Esophagus mucosa (tissue), 1 donor: ENCODE measurements at regions not wholly inside any gene's neighbourhood (a gene's known extent, or its start where the extent isn't known, plus 50 kb on each side); places are given as distances from the start of the nearest gene placed in this dataset.

Experiments used
- ATAC-seq: fragments of 200-7000 bp; cut with Tn5 transposase; one replicate; pipeline ENCODE4 v1.9.1; 2020
- donor health status: DM: yes; HTN: yes; CAD: no.

DNA sequence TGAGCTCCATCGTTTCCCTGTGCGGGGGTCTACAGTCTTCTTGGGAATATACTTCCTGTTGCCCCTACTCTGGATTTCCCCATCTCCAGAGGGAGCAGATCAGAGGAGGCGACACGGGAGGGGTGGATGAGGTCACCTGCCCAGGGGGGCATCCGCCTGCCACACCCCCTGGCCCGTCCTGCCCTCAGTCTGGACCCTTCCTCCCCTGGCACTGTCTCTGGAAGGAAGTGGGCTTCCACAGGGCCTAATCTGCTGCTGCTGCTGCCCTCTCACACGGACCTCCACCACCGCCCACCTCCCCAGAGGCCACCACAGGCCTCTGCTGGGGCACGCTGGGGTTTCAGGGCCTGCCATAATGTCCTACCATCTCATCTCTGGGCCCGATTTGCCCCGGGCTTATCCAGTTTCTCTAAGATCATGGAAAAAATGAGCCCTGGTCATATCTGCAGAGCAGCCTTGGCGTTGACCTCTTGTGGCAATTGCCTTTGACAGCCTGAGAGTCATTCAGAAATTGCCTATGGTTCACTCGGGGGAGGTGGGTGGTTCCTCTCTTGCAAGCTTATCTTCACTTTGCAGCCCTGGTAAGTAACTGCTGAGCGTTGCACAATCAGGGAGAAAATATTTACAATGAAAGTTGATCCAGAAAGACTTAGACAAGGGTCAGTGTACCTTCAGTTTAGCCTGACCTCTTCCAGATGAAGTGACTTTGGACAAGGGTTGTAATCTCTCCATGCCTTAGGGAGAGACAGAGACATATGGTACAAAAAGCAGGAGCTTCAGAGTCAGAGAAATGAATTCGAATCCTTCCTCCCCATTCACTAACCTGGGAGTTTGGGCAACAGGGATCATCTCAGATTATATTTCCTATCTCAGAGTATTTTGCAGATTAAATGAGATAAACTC lies 252.4 kb downstream of the TOMM20 start:
- ATAC-seq = peak; percentile 22

DNA sequence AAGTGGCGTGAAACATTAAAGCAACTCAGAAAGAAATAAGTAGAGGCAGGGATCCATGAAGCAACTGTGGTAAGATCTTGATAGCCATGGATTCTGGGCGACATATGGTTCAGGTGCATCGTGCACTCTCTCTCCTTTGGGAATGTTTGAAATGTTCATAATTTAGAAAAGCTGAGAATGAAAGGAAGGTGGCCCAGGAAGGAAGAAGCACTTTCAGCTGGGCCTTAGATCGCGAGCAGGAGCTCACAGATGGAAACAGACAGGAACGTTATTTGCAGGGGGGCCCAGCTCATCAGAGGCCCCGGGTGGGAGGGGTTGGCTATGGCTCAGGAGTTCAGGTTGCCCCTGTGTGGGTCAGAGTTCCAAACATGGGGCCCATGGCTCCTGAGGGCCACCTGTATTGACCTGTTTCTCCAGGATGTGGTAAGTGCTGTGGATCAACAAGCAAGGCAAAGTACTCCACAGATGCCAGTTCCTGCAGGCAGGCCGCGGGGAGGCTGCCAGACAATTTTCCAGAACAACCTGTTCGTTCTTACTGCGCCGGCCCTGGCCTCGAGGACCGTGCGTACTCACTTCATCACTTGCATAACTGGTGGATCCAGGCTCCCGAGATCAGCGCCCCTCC lies 253.2 kb downstream of the TOMM20 start:
- ATAC-seq = peak; percentile 84

DNA sequence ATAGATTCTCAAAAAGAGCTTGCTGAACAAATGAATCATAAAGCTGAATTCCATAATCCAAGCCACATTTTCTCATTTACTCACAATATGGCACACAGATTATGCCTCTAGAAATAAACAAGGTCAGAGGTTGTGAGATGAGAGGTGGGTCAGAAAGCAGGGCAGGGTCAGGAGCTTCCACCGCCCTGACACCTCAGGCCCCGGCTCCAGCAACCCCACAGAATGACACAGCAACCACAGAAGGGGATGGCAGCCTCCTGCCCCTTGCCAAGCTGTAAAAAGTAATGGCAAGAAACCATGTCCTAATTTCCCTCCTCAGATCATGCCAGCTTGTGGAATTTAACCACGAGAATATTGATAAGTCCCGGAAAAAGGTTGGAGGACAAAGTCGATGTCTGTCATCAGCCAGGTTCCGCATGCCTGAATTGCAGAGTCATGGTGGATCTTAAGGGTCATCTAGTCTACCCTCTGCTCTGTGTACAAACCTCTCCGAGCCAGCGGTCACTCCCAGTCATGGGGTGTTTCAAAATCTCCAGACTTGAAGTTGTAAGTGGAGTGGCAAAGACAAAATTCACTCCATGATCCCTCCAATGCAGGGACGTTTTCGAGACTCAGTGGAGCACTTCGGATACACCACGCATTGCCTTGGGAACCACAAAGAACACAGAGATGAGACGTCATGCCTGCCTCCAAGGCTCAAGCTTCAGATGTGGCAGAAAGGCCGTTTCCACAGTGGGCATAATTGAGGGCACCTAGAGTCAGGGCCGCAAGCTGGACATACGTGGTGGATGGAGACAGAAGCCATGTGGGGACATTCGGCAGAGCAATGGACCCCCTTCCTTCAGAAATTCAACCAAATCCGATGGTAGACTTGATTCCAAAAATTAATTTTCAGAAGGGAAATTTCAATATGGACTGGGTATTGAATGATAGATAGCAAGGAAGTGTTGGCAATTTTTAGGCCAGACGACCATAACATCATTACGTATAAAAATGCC lies 254.0 kb downstream of the TOMM20 start:
- no peak for ATAC-seq

DNA sequence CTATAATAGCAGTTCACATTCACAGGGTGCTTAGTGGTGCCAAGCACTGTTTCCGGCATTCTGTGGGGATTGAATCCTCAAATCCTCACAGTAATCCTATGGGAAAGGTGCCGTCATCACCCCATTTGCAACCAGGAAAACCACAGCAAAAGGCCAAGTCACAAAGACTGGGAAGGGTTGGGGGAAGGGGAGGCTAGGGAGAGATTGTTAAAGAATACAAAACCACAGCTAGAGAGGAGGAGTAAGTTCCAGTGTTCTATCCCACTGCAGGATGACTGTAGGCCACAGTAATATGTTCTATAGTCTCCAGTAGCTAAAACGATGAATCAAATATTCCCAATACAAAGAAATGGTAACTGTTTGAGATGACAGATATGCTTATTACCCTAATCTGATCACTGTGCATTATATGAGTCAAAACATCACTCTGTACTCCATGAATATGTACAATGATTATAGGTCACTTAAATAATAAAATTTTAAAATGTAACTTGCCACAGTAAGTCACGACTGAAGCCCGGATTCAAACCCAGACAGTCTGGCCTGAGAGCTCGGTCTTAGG lies 256.8 kb downstream of the TOMM20 start:
- no peak for ATAC-seq

DNA sequence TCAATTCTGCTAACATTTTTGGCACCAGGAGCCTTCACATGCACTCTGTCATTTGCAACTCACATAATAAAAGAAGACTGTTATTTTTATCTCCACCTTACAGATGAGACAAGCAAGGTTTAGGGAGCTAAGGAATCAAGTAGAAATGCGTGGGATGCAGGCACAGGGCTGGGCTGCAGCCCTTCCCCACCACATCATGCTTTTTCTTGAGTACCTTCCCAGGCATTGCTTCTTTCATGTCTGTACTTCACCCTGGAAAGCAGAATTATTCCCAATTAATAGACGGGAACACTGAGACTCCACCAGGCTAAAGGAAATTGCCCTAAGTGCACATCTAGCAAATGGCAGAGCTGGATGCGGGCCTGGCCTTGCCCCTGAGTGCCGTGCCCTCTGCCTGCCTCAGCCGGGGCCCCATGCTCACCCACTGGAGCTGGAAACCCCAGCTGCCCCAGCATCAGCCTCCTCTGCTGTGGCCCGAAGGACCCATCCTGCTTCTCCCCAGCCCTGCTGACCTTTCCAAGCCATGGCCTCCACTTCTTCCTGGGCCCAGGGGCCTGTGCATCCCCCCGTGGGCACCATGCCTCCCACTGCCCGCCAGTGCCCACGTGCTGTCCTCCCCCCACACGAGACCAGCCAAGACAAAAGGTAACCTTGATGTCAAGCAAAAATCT lies 257.5 kb downstream of the TOMM20 start:
- ATAC-seq = no peak

DNA sequence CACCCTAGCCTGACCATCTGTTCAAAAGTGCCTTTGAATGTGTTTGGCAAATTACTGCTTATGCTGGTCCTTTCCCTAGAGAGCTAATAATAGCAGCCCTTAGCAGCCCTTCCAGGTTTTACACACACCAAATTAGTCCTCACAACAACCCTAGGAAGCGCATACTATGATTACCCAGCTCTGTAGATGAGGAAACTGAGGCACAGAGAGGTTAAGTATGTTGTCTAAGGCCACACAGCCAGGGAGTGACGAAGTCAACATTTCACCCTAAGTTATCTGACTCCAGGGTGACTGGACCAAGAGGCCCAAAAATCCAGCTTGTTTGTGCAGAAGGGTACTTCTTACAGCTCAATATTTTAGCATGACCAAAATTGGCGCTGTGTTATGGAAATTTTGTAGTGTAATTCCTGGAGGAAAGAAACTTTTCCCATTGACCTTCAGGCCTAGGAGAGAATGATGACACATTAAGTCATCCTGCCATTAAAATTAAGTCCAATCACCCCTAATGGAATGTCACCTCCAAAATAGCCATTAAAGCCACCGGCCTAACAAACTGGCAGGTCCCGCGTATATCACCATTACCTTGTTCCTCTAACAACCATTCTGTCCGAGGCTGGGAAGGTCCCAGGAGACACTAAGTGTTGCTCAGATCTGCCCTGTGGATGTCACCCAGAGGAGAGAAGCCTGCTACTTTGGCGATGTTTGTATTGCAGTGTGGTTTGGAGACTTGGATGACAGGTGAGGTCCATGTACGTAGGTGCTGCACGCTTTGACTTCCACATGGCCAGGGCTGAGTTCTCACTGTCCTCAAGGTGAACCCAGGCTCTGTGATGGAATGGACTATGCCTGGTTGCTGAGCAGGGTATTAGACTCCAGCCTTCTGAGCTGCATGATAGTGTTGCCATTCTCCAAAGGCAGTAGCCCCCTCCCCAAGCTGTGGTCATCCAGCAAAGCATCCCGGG lies 258.3 kb downstream of the TOMM20 start:
- no peak for ATAC-seq

DNA sequence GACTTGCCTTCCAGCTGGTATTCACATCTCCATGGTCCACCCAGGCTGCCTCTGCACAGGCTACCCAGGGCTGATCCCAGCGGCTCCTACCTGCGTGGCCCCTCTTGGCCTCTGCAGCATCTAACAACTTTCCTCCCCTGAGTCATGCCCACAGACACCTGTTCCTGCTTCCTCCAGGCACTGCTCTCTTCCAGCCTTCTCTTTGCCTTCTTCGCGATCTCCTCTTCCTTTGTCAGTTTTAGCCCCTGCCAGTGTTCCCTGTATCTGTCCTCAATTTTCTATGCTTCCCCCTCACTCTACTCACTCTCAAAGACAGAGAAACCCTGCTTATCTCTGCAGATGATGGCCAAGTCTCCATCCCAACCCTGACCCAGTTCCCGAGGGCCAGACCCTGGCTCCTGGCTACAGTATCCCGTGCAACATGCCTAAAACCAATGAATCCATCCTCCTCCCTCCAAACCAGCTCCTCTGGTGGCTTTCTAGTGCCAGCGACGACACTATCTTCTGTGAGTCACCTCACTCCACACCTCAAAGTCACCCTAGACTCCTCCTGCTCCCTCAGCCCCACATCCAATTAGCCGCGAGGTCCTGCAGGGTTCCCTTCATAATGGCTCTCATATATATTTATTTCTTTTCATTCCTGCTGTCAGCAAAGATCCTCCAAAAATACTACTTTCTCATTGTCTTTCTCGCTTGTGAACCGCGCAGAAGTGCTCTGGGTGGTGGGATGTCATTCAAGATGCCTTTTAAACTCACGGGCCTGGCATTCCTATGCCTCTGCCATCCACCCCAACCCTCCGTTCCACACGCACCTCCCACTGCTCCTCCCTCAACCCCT lies 259.2 kb downstream of the TOMM20 start:
- no peak for ATAC-seq

DNA sequence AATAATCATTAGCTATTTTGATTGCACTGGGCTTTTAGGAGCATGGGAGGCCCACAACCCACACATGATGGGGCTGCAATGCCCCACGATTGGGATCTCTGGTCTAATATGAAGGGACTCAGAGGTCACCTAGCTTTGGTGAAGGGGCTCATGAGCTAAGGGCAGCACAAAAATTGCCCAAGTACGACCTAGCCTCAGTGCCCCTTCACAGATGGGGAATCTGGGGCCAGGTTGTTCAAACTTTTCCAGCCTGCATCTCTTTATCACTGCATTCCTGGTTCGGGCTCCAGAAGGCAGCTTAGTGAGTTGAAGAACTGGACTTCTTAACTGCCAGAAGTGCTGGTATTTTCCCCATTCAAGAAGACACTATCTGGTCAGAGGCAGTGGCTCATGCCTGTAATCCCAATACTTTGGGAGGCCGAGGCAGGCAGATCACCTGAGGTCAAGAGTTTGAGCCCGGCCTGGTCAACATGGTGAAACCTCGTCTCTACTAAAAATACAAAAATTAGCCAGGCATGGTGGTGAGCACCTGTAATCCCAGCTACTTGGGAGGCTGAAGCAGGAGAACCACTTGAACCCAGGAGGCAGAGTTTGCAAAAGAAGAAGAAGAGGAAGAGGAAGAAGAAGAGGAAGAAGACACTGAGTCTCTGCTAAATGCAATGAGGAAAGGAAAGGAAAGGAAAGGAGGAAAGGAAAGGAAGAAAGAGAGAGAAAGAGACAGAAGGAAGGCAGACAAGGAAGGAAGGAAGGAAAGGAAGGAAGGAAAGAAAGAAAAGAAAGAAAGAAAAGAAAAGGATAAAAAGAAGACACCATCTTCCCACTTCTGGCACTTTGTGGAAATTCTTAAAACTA lies 258.5 kb upstream of the IRF2BP2 start:
- ATAC-seq = no peak

DNA sequence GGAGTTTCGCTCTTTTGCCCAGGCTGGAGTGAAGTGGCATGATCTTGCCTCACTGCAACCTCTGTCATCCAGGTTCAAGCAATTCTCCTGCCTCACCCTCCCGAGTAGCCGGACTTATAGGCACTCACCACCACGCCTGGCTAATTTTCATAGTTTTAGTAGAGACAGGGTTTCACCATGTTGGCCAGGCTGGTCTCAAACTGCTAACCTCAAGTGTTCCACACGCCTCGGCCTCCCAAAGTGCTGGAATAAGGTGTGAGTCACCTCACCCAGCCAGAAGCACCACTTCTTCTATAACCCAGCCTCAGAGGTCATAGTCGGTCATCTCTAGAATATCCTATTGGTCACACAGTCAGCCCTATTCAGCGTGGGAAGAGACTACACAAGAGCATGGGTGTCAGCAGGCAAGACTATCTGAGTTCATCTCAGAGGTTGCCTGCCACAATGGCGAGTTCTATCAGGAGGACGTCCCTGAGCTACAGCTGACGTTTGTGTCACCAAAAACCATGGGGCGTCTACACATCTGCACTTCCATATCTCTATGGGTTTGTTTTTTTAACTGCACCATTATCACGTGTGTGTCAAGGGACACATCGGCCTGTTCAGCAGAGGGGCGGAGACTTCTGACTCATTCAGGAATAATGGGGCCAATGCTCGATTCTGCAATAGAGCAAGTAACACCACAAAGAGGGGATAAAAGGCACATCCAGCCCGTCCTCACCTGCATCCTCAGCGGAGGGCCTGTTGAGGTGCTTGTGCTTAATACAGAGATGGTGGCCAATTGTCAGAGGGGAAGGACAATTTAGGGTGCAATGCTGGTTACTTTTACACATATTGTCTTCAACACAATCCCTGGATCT lies 256.3 kb upstream of the IRF2BP2 start:
- peak; percentile 84 for ATAC-seq

DNA sequence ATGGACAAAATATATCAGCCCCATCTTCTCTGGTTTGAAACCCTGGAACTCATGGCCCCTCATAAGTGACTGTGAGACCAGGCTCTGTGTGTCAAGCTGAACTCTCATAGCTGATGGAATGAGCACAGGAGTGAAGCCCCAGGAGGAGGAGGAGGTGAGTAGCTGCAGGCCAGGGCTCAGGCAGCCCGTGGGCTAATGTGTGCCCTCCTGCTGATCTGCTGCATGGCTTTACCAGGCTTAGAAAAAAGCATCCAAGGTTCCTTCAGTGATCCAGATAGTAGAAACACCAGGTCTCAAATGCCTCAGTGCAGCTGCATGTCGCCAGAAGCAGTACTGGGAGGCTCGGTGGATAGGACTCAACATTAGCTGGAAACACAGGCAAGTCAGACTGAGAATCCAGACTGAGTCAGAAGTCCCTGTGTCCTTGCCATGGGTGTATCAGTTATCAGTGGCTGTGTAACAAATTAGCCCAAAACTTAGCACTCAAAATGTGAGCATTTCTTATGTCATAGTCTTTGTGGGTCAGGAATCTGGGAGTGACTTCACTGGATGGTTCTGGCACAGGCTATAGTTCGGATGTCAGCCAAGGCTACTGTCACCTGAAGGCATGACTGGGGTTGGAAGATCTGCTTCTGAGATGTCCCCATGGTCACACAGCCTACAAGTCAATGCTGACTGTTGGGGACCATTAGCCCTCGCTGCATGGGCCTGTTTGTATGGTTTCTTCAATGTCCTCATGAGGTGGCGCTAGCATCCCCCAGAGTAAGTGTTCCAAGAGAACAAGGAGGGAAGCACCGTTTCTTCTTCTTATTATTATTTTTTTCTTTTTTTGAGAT lies 255.4 kb upstream of the IRF2BP2 start:
- ATAC-seq = no peak

DNA sequence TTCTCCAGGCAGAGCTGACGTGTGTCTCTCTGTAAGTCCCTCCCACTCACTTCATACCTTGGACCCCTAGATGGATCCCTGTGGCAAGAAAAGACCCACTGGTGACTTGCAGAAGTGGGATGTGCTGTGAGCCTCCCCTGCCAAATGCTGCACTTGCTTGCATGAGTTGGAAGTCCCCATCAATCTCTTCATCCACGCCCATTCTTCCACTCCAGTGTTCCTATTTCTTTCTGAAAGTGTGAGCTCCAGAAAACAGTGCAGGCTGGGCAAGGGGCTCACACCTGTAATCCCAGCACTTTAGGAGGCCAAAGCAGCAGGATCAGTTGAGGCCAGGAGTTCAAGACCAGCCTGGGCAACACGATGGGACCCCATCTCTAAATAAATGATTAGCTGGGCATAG lies 254.1 kb upstream of the IRF2BP2 start:
- ATAC-seq = no peak

DNA sequence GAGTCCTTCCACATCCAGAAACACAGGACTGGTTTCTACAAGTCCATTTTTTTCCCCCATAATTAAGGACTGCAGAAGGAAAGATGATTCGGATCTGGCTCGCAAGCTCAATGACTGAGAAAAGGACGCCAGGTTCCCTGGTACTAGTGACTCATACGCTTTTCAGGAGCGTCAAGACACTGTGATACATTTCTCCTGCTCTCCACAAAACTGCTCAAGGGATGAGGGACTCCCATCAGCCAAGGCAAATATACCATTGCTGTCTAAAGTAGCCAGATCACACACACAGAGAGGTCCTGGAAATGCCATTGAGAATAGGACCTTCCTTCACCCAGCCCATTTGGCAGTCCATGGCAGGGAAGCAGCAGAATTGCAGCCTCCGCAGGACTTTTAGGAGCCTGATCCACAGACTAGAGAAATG lies 253.6 kb upstream of the IRF2BP2 start:
- ATAC-seq = peak; percentile 49

DNA sequence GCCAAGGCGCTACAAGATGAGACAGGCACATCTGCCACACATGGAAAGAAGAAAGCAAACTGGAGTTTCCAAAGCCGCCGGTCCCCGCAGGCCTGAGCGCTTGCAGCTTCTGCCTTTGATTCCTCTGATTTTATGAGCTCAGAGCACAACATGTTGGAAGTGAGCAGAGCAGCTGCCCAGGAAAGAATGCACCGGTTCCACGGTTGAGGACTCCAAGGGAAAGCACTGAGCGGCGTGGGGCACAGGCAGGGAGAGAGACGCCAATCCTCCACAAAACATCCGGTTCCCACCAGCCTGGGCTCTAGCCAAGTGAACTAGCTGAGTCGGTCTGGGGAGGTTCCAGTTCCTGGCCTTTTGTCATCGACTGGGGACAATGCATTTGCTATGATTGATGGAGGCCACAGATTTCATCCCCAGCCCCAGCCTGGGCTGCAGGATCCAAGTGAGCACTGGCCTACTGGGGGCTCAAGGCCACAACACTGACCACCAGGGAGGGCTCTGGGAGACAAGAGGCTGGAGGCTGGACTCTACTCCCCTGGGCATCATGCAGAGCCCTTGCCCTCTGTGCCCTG lies 253.1 kb upstream of the IRF2BP2 start:
- peak; percentile 59 for ATAC-seq

DNA sequence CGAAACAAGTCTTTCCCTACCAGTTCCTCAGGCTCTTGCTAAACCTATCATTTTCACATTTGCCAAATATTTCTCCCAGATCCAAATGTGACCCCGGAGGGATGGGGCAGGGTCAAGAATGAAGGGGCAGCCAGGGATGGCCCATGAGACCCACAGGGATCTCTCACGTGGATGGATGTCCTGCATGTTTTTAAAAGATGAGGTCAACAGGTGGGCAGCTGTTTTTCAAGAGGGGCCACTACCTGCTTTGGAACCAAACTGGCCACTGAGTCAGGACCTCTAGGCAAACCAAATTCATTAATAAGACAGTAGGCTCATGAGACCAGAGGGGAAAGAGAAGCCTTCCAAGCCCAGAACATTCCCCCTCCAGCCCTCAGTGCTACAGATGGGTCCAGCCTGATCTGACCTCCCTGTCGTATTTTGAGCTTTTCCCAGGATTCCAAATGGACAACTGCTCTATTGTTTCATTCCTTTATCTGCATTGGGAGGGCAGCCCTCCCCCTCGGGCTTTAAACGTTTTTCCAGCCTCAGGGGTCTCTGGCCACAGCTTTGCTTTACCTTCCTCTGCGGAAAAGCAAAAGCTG lies 252.5 kb upstream of the IRF2BP2 start:
- no peak for ATAC-seq

DNA sequence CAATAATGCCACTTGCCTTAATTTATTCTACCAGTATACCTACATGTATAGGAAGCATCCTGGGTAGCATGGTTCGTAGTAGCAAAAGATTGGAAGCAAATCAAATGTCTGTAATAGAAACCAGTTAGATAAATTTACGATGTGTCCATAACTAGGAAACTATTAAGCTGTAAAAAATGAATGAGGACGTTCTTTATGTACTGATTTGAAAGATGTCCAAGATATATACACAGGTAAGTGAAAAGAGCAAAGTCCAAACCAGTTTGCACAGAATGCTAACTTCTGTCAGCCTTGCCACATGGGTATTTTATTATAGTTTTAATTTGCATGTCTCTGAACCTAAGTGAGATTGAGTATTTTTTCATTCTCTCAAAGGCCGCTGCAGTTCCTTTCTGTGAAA lies 251.8 kb upstream of the IRF2BP2 start:
- ATAC-seq = no peak

DNA sequence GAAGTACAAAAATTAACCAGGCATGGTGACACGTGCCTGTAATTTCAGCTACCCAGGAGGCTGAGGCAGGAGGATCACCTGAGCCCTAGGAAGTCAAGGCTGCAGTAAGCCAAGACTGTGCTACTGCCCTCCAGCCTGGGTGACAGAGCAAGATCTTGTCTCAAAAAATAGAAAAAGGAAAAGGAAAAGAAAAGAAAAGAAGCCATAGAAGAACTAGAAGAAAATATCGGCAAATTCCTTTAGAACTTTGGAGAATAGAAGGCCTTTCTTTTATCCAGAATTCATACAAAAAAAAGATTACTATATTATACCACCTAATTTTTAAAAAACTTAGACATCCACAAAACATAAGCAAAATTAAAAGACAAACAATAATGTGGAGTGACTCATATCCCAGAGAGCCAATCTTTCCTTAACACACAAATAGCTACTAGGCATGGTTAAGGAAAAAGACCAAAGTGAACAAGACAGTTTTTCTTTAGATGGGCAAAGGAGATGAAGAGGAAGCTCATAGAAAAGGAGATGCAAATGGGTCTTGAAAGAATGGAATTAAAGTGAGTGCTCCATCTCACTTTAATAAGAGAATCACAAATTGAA lies 251.1 kb upstream of the IRF2BP2 start:
- ATAC-seq = no peak
